DMS79 treated with DMSO at 0.1 percent for 48 hours (cell line): ENCODE measurements at regions not wholly inside any gene's neighbourhood (a gene's known extent, or its start where the extent isn't known, plus 50 kb on each side); places are given as distances from the start of the nearest gene placed in this dataset.
"Not testable (repeated sequence)": the region's sequence is repeated elsewhere in the genome, so short reads cannot be mapped to it uniquely, and the experiment has no call there.

ENCODE experiments used
- DNase-seq: peaks from one replicate; lab custom pipeline; 2025; lab: John Stamatoyannopoulos, UW

- DNase-seq = no peak
These were observed 463.0 kb downstream of the SIPA1L2 start for GRCh38 chr1:232166942-232167341.

- no peak for DNase-seq
These were observed 465.6 kb downstream of the SIPA1L2 start for GRCh38 chr1:232164078-232164963.

GRCh38 chr1:232163533-232163932 is 466.4 kb downstream of the SIPA1L2 start:
- DNase-seq = no peak

- no peak for DNase-seq
These were observed 467.9 kb downstream of the SIPA1L2 start for GRCh38 chr1:232162001-232162400.

- not testable (repeated sequence) for DNase-seq
These were observed 471.4 kb downstream of the SIPA1L2 start for GRCh38 chr1:232158558-232158957.

- not testable (repeated sequence) for DNase-seq
These were observed 473.9 kb downstream of the SIPA1L2 start for GRCh38 chr1:232156070-232156469.

- DNase-seq = no peak
These were observed 476.3 kb downstream of the SIPA1L2 start for GRCh38 chr1:232153652-232154051.

GRCh38 chr1:232150770-232151548 is 479.0 kb downstream of the SIPA1L2 start:
- DNase-seq = no peak

- no peak for DNase-seq
These were observed 480.4 kb downstream of the SIPA1L2 start for GRCh38 chr1:232149287-232150201.

GRCh38 chr1:232147215-232147614 is 482.7 kb downstream of the SIPA1L2 start:
- DNase-seq = no peak

GRCh38 chr1:232146514-232146913 is 483.4 kb downstream of the SIPA1L2 start:
- no peak for DNase-seq

GRCh38 chr1:232145768-232146167 is 484.2 kb downstream of the SIPA1L2 start:
- DNase-seq = no peak

GRCh38 chr1:232144696-232145230 is 485.2 kb downstream of the SIPA1L2 start:
- DNase-seq = no peak

GRCh38 chr1:232143315-232143886 is 486.5 kb downstream of the SIPA1L2 start:
- DNase-seq = peak; percentile 62

GRCh38 chr1:232142403-232143314 is 487.3 kb downstream of the SIPA1L2 start:
- no peak for DNase-seq

GRCh38 chr1:232141167-232141448 is 488.8 kb downstream of the SIPA1L2 start:
- DNase-seq = not testable (repeated sequence)

- DNase-seq = no peak
These were observed 489.3 kb downstream of the SIPA1L2 start for GRCh38 chr1:232140419-232141166.

GRCh38 chr1:232139444-232139843 is 490.5 kb downstream of the SIPA1L2 start:
- no peak for DNase-seq

- no peak for DNase-seq
These were observed 491.9 kb downstream of the SIPA1L2 start for GRCh38 chr1:232138044-232138443.

- DNase-seq = no peak
These were observed 492.9 kb downstream of the SIPA1L2 start for GRCh38 chr1:232137066-232137465.
